CD8-positive, alpha-beta memory T cell (primary cell): ENCODE measurements at regions not wholly inside any gene's neighbourhood (a gene's known extent, or its start where the extent isn't known, plus 50 kb on each side); places are given as distances from the start of the nearest gene placed in this dataset.
"Not testable (repeated sequence)": the region's sequence is repeated elsewhere in the genome, so short reads cannot be mapped to it uniquely, and the experiment has no call there.

ENCODE experiments used
- CTCF ChIA-PET: fragments of 350-600 bp; sonication (Branson Sonifier 250); formaldehyde crosslinking; loops from one replicate; lab custom pipeline; 2021; ENCODE audit warnings: antibody characterized with exemption; lab: Charles Lee
- POLR2A ChIA-PET: fragments of 350-600 bp; sonication (Branson Sonifier 250); formaldehyde crosslinking; loops from one replicate; lab custom pipeline; 2021; ENCODE audit warnings: antibody characterized with exemption; lab: Charles Lee
- DNase-seq, 5 donors: peaks; one replicate each; pipeline versions ENCODE4 v3.0.0 to v3.0.0-alpha.2; 2020 to 2022; ENCODE audit warnings: mixed read lengths in 1 of 5
- H3K27ac ChIP-seq: one replicate; pipeline ENCODE4 v1.7.0; 2013; ENCODE audit warnings: low read depth, mild to moderate bottlenecking, low read length, moderate library complexity
- H3K27me3 ChIP-seq: 2 replicates; pipeline ENCODE4 v1.7.0; 2013; ENCODE audit warnings: low read length, mild to moderate bottlenecking; ENCODE audit not compliant: insufficient read depth, poor library complexity, severe bottlenecking
- H3K36me3 ChIP-seq: 2 replicates; pipeline ENCODE4 v1.7.0; 2013; ENCODE audit warnings: mild to moderate bottlenecking, low read length, moderate library complexity; ENCODE audit not compliant: insufficient read depth
- H3K4me1 ChIP-seq: 2 replicates; pipeline ENCODE4 v1.7.0; 2013; ENCODE audit warnings: mild to moderate bottlenecking, low read length, moderate library complexity; ENCODE audit not compliant: insufficient read depth
- H3K4me3 ChIP-seq: 2 replicates; pipeline ENCODE4 v1.7.0; 2013; ENCODE audit warnings: mild to moderate bottlenecking, low read length
- H3K9me3 ChIP-seq: 2 replicates; pipeline ENCODE4 v1.7.0; 2013; ENCODE audit warnings: mild to moderate bottlenecking, low read length
- H3K27ac Mint-ChIP-seq, 8 donors: one replicate each; pipeline ENCODE4 v1.8.0; 2020 to 2021; ENCODE audit warnings: mixed read lengths in 8 of 8, mild to moderate bottlenecking in 6 of 8, inconsistent platforms in 3 of 8, moderate library complexity in 3 of 8
- H3K27me3 Mint-ChIP-seq, 2 donors: one replicate each; pipeline ENCODE4 v1.8.0; 2020 to 2021; ENCODE audit warnings: mixed read lengths in 2 of 2, mild to moderate bottlenecking in 1 of 2, moderate library complexity in 1 of 2
- H3K36me3 Mint-ChIP-seq, 3 donors: one replicate each; pipeline ENCODE4 v1.8.0; 2020 to 2021; ENCODE audit warnings: mixed read lengths in 3 of 3, inconsistent platforms in 1 of 3, mild to moderate bottlenecking in 1 of 3
- H3K4me1 Mint-ChIP-seq, 3 donors: one replicate each; pipeline ENCODE4 v1.8.0; 2020 to 2021; ENCODE audit warnings: mixed read lengths in 3 of 3, inconsistent platforms in 1 of 3, mild to moderate bottlenecking in 1 of 3
- H3K4me3 Mint-ChIP-seq, 7 donors: one replicate each; pipeline ENCODE4 v1.8.0; 2020 to 2021; ENCODE audit warnings: mixed read lengths in 7 of 7, mild to moderate bottlenecking in 6 of 7, moderate library complexity in 4 of 7, inconsistent platforms in 2 of 7
- H3K9me3 Mint-ChIP-seq, 5 donors: one replicate each; pipeline ENCODE4 v1.8.0; 2020 to 2022; ENCODE audit warnings: mixed read lengths in 5 of 5, mild to moderate bottlenecking in 3 of 5, moderate library complexity in 2 of 5, inconsistent platforms in 1 of 5

DNA sequence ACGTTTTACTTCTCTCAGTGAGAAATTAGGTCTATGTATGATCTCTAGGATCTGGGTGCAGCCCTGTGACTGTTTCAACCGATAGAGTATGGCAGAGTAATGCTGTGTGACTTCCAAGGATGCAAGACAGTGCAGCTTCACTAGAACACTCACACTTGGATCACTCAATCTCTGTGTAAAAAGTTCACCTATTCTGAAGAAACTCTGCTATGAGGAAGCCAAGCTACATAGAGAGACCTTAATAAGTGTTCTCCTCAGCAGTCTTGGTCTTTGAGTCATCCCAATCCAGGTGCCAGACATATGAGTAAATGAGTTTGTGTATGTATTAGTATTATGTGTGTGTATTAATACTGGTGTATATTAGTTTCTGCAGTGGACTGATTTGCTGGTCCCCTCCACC is 335.0 kb downstream of the NR4A2 start:
- Histone ChIP-seq H3K9me3 (no peaks in the 10 kb centered on the region), H3K36me3 (no peaks in the 10 kb centered on the region), H3K27me3 (no peaks in the 10 kb centered on the region), H3K4me3 (no peak overlapping the region), H3K4me1 (no peaks in the 10 kb centered on the region), H3K27ac (no peak overlapping the region)
- H3K4me3 Mint-ChIP-seq = no peak overlapping the region
- no peaks in the 10 kb centered on the region for H3K4me1 Mint-ChIP-seq
- no peak for DNase-seq
- peaks cover 0 to 7% (median 0%) of the 10 kb centered on the region in 5 donors for H3K9me3 Mint-ChIP-seq
- peaks cover 0 to under 1% of the 10 kb centered on the region in 2 donors for H3K27me3 Mint-ChIP-seq
- POLR2A ChIA-PET = no interaction called here
- no peak overlapping the region for H3K27ac Mint-ChIP-seq
- CTCF ChIA-PET = no interaction called here
- peaks cover 0 to 3% (median 0%) of the 10 kb centered on the region in 3 donors for H3K36me3 Mint-ChIP-seq

DNA sequence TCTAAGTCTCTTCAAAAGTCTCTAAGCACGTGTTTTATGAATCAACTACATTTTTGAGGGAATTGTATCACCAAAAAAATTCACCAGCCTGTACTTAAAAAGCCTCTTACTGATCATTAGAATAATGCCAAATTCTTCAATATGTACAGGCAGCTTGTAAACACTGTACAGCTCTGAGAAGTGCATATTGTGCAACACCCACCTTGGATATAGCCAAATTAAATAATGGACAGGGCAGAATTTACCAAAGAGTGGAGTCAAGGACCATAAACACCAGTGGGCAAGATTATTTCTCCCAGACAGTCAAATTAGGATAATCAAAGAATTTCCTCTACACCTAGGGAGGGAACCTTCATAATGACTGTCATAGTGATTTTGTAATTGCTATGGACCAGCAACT is 338.2 kb downstream of the NR4A2 start:
- Mint-ChIP-seq H3K27me3 (peaks cover 0 to 2% of the 10 kb centered on the region in 2 donors), H3K27ac (no peak overlapping the region), H3K4me3 (no peak overlapping the region), H3K9me3 (peaks cover 0 to 7% (median 0%) of the 10 kb centered on the region in 5 donors), H3K4me1 (no peaks in the 10 kb centered on the region), H3K36me3 (peaks cover 0 to 3% (median 0%) of the 10 kb centered on the region in 3 donors)
- Histone ChIP-seq H3K36me3 (no peaks in the 10 kb centered on the region), H3K27ac (no peak overlapping the region), H3K4me1 (no peaks in the 10 kb centered on the region), H3K27me3 (no peaks in the 10 kb centered on the region), H3K9me3 (no peaks in the 10 kb centered on the region), H3K4me3 (no peak overlapping the region)
- no peak for DNase-seq
- ChIA-PET POLR2A (no interaction called here), CTCF (no interaction called here)

DNA sequence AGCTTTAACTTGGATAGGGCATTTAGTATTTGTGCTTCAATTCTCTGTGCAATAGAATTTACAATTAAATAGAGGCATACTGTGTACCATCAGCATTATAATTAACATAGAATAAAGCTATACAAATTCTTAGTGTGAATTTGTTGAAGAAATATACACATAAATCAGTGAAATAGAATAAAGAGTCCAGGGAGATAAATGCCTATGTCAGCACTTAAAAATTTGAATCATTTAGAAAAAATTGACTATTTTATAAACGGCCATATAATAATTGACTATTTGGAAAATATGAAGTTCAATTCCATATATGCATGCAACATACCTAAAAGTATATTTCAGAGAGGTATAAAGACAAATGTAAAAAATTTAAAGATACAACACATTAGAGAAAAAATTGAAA is 348.7 kb downstream of the NR4A2 start:
- POLR2A ChIA-PET = no interaction called here
- no peaks in the 10 kb centered on the region for H3K4me1 Mint-ChIP-seq

DNA sequence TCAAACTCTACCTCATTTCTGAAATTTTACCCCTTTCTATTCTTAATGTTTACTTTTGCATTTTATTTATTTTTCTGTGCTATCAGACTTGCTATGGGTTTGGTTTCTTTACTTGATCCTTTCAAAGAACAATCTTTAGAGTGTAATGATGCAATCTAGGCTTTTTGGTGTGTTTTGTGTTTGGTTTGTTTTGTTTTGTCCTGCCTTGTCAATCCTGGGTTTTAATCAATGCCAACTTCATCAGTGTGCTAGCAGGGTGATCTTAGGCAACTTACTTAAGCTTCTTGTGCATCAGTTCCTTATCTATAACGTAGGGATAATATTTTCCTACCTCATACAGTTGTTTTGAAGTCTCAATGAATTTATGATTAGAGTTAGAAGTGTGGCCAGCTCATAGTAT is 350.4 kb downstream of the NR4A2 start:
- no peak for DNase-seq
- H3K36me3 ChIP-seq = no peaks in the 10 kb centered on the region
- H3K4me3 ChIP-seq = no peak overlapping the region
- peaks cover 0 to 2% (median 0%) of the 10 kb centered on the region in 5 donors for H3K9me3 Mint-ChIP-seq
- no peaks in the 10 kb centered on the region for H3K36me3 Mint-ChIP-seq
- POLR2A ChIA-PET = no interaction called here
- H3K27me3 Mint-ChIP-seq = peaks cover 0 to 4% of the 10 kb centered on the region in 2 donors
- H3K27ac Mint-ChIP-seq = no peak overlapping the region
- H3K9me3 ChIP-seq = no peaks in the 10 kb centered on the region
- H3K27ac ChIP-seq = no peak overlapping the region
- no peaks in the 10 kb centered on the region for H3K4me1 Mint-ChIP-seq
- CTCF ChIA-PET = no interaction called here
- H3K4me3 Mint-ChIP-seq = no peak overlapping the region
- no peaks in the 10 kb centered on the region for H3K4me1 ChIP-seq
- no peaks in the 10 kb centered on the region for H3K27me3 ChIP-seq

More for the DNA sequence above, 348.7 kb downstream of the NR4A2 start:
- no peak overlapping the region for H3K27ac ChIP-seq
- no peaks in the 10 kb centered on the region for H3K27me3 ChIP-seq
- H3K9me3 Mint-ChIP-seq = no peaks in the 10 kb centered on the region
- no peak for DNase-seq
- no peaks in the 10 kb centered on the region for H3K4me1 ChIP-seq
- no peaks in the 10 kb centered on the region for H3K36me3 ChIP-seq
- no peaks in the 10 kb centered on the region for H3K9me3 ChIP-seq
- H3K27me3 Mint-ChIP-seq = no peaks in the 10 kb centered on the region
- H3K4me3 Mint-ChIP-seq = no peak overlapping the region
- H3K36me3 Mint-ChIP-seq = no peaks in the 10 kb centered on the region
- CTCF ChIA-PET = no interaction called here
- H3K4me3 ChIP-seq = no peak overlapping the region
- no peak overlapping the region for H3K27ac Mint-ChIP-seq

DNA sequence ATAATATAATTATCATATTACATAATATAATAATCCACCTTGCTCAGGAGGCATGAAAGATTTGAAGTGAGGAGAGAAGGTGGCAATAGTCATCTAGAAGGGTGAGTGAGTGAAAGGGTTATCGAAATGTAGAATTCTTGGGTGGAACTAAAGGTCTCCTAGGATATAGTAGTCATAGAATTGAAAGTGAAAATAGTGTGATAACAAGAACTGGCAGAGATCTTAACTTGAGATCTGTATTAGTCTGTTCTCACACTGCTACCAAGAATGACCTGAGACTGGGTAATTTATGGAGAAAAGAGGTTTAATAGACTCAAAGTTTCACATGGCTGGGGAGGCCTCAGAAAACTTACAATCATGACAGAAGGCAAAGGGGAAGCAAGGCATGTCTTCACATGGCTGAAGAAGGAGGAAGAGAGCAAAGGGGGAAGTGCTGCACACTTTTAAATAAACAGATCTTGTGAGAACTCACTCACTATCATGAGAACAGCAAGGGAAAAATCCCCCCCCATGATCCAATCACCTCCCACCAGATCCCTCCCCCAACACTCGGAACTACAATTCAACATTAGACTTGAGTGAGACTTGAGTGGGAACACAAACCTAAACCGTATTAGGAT is 351.5 kb downstream of the NR4A2 start:
- Mint-ChIP-seq H3K27ac (no peak overlapping the region), H3K4me3 (no peak overlapping the region), H3K27me3 (peaks cover 0 to 4% of the 10 kb centered on the region in 2 donors), H3K9me3 (peaks cover 0 to 2% (median 0%) of the 10 kb centered on the region in 5 donors), H3K36me3 (no peaks in the 10 kb centered on the region), H3K4me1 (no peaks in the 10 kb centered on the region)
- Histone ChIP-seq H3K9me3 (no peaks in the 10 kb centered on the region), H3K36me3 (no peaks in the 10 kb centered on the region), H3K27me3 (no peaks in the 10 kb centered on the region), H3K27ac (no peak overlapping the region), H3K4me1 (no peaks in the 10 kb centered on the region), H3K4me3 (no peak overlapping the region)
- ChIA-PET CTCF (no interaction called here), POLR2A (no interaction called here)
- DNase-seq = no peak

DNA sequence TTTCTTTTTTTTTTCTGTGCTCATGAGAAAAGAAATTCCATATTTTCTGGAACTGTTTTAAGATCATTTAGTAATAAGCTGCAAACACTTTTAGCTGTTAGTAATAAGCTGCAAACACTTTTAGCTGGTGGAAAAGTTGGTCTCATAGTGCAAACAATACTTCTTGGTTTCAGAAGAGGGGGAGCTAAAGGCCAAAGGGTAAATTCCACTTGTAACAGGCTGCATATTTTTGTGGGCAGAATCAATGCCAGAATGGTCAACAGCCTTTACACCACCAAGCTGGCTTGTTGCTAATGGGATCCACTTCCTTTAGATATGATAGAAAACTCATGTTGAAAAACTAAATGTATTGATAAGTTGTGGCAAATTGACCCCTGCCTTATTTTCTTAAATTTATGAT is 356.8 kb downstream of the NR4A2 start:
- H3K9me3 ChIP-seq = no peaks in the 10 kb centered on the region
- Mint-ChIP-seq H3K4me1 (no peaks in the 10 kb centered on the region), H3K36me3 (no peaks in the 10 kb centered on the region), H3K4me3 (no peak overlapping the region), H3K9me3 (peaks cover 0 to 2% (median 0%) of the 10 kb centered on the region in 5 donors), H3K27me3 (peaks cover 0 to 4% of the 10 kb centered on the region in 2 donors), H3K27ac (no peak overlapping the region)
- H3K27ac ChIP-seq = no peak overlapping the region
- no peak for DNase-seq
- no peaks in the 10 kb centered on the region for H3K36me3 ChIP-seq
- H3K27me3 ChIP-seq = no peaks in the 10 kb centered on the region
- POLR2A ChIA-PET = no interaction called here
- no peaks in the 10 kb centered on the region for H3K4me1 ChIP-seq
- H3K4me3 ChIP-seq = no peak overlapping the region
- CTCF ChIA-PET = no interaction called here

DNA sequence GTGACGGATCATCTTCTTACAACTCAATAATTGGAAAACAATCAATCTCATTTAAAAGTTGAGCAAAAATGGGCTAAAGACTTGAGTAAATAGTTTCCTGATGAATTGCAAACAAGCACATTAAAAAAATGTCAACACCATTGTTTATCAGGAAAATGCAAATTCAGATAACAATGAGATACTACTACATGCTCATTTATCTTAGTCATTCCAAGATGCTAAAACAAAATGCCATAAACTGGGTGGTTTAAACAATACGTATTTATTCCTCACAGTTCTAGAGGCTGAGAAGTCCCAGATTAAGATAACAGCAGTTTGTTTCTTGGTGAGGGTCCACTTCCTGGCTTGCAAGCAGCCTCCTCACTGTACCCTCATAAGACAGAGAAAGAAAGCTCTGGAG is 359.6 kb downstream of the NR4A2 start:
- Histone ChIP-seq H3K36me3 (no peaks in the 10 kb centered on the region), H3K27me3 (no peaks in the 10 kb centered on the region), H3K4me3 (no peak overlapping the region), H3K4me1 (no peaks in the 10 kb centered on the region), H3K9me3 (no peaks in the 10 kb centered on the region), H3K27ac (no peak overlapping the region)
- Mint-ChIP-seq H3K27ac (no peak overlapping the region), H3K27me3 (peaks cover 0 to 4% of the 10 kb centered on the region in 2 donors), H3K36me3 (no peaks in the 10 kb centered on the region), H3K9me3 (peaks cover 0 to 2% (median 0%) of the 10 kb centered on the region in 5 donors), H3K4me1 (no peaks in the 10 kb centered on the region), H3K4me3 (no peak overlapping the region)
- CTCF ChIA-PET = no interaction called here
- DNase-seq = no peak
- POLR2A ChIA-PET = interaction anchor here (0.6 kb wide), 1 partner anchor 261 kb away, joined by 5 read pairs; no protein-coding TSS in a partner anchor

DNA sequence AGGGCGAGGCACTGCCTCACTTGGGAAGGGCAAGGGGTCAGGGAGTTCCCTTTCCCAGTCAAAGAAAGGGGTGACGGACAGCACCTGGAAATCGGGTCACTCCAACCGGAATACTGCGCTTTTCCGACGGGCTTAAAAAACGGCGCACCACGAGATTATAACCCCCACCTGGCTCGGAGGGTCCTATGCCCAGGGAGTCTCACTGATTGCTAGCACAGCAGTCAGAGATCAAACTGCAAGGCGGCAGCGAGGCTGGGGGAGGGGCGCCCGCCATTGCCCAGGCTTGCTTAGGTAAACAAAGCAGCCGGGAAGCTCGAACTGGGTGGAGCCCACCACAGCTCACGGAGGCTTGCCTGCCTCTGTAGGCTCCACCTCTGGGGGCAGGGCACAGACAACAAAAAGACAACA is 366.5 kb downstream of the NR4A2 start:
- H3K27ac Mint-ChIP-seq, POLR2A ChIA-PET, H3K27me3 ChIP-seq, H3K36me3 ChIP-seq, CTCF ChIA-PET, H3K9me3 Mint-ChIP-seq, H3K4me1 ChIP-seq, DNase-seq, H3K4me3 Mint-ChIP-seq, H3K36me3 Mint-ChIP-seq, H3K27ac ChIP-seq, H3K9me3 ChIP-seq, H3K4me3 ChIP-seq, H3K4me1 Mint-ChIP-seq, H3K27me3 Mint-ChIP-seq: not testable (repeated sequence)
